Caco-2 (cell line): ENCODE measurements at regions not wholly inside any gene's neighbourhood (a gene's known extent, or its start where the extent isn't known, plus 50 kb on each side); places are given as distances from the start of the nearest gene placed in this dataset.

Source experiments
- BruUV-seq: library from RNA; stranded (reverse); fragments of 400-500 nt; replicated peaks from 2 replicates; lab custom pipeline; 2021; lab: Mats Ljungman, UMichigan
- CTCF ChIA-PET: fragments of 300-600 bp; sonication (Branson Sonifier 250); formaldehyde crosslinking; loops from one replicate; lab custom pipeline; 2022; ENCODE audit warnings: antibody characterized with exemption; lab: Charles Lee
- POLR2A ChIA-PET: fragments of 300-600 bp; sonication (Branson Sonifier 250); formaldehyde crosslinking; loops from one replicate; lab custom pipeline; 2022; ENCODE audit warnings: antibody characterized with exemption; lab: Charles Lee
- DNase-seq, 2 experiments: peaks; one replicate each; pipeline versions ENCODE4 v3.0.0 to v3.0.0-alpha.2; 2020 to 2022
- H3K27me3 ChIP-seq: replicated peaks from 2 replicates; pipeline ENCODE4 v1.6.0; 2011; ENCODE audit warnings: low read length; ENCODE audit not compliant: control insufficient read depth, insufficient read depth
- H3K36me3 ChIP-seq: 2 replicates; pipeline ENCODE4 v1.5.1; 2011; ENCODE audit warnings: low read length; ENCODE audit not compliant: control insufficient read depth, insufficient read depth
- H3K4me1 ChIP-seq: fragments of 250-450 bp; sonication (Bioruptor Pico); 2 replicates; pipeline ENCODE4 v1.5.1; 2020; ENCODE audit warnings: mild to moderate bottlenecking
- H3K4me3 ChIP-seq: 2 replicates; pipeline ENCODE4 v1.5.1; 2011; ENCODE audit warnings: low read depth, mild to moderate bottlenecking, control low read depth, low read length
- H3K9me3 ChIP-seq: fragments of 250-450 bp; sonication (Bioruptor Pico); 2 replicates; pipeline ENCODE4 v1.5.1; 2020; ENCODE audit warnings: mild to moderate bottlenecking, moderate library complexity
- H3K27ac Mint-ChIP-seq: one replicate; pipeline ENCODE4 v1.8.0; 2022; ENCODE audit warnings: mixed read lengths; ENCODE audit not compliant: unreplicated experiment
- H3K27me3 Mint-ChIP-seq: one replicate; pipeline ENCODE4 v1.8.0; 2022; ENCODE audit warnings: mixed read lengths; ENCODE audit not compliant: insufficient read depth, unreplicated experiment
- H3K36me3 Mint-ChIP-seq: one replicate; pipeline ENCODE4 v1.8.0; 2022; ENCODE audit warnings: mild to moderate bottlenecking, mixed read lengths; ENCODE audit not compliant: insufficient read depth, unreplicated experiment
- H3K4me1 Mint-ChIP-seq: one replicate; pipeline ENCODE4 v1.8.0; 2022; ENCODE audit warnings: low read depth, mixed read lengths; ENCODE audit not compliant: unreplicated experiment
- H3K4me3 Mint-ChIP-seq: one replicate; pipeline ENCODE4 v1.8.0; 2022; ENCODE audit warnings: mild to moderate bottlenecking, moderate library complexity, mixed read lengths; ENCODE audit not compliant: unreplicated experiment
- H3K9me3 Mint-ChIP-seq: one replicate; pipeline ENCODE4 v1.8.0; 2022; ENCODE audit warnings: mixed read lengths; ENCODE audit not compliant: unreplicated experiment
- intact Hi-C: fragments of 100-400 bp; cut with micrococcal nuclease; formaldehyde crosslinking; loops from one replicate; pipeline ENCODE4 v1.10.0; 2022; ENCODE audit not compliant: unreplicated experiment
- TF ChIP-seq, protein P1 (sequence below), 2 experiments: fragments of 200-600 bp in 1 of 2; IDR thresholded peaks; 1 replicate in 1 of 2; 2 replicates in 1 of 2; pipeline versions ENCODE4 v1.5.1 to v1.8.0; 2011 to 2022; ENCODE audit warnings: antibody characterized with exemption in 1 of 2, control low read depth in 1 of 2, inconsistent platforms in 1 of 2, low read depth in 1 of 2, low read length in 1 of 2, mild to moderate bottlenecking in 1 of 2, moderate library complexity in 1 of 2; ENCODE audit not compliant: insufficient read depth in 1 of 2, severe bottlenecking in 1 of 2, unreplicated experiment in 1 of 2

DNA sequence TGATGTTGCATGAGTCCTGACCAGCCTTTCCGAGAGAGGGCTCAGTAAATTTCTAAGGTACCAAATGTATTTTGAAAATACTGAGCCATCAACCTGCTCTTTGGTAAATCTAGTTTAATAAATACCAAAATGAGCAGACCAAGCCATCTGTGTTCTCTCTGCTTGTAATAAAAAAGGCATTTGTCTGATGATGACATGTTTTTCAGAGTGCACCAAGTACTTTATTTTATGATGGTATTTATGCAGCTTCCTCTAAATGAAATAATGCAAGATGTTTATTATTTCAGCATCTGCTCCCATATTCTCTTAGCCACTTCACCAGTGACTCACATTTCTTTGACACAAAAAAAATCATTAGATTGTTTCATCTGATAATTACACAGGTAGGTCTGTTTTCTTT lies 700.5 kb downstream of the TRIML1 start:
- Mint-ChIP-seq H3K27ac (no peak overlapping the region), H3K9me3 (no peaks in the 10 kb centered on the region), H3K4me1 (no peaks in the 10 kb centered on the region), H3K36me3 (no peaks in the 10 kb centered on the region), H3K27me3 (peaks cover 4% of the 10 kb centered on the region), H3K4me3 (no peak overlapping the region)
- POLR2A ChIA-PET = no interaction called here
- Histone ChIP-seq H3K4me1 (no peaks in the 10 kb centered on the region), H3K27me3 (no peaks in the 10 kb centered on the region), H3K36me3 (no peaks in the 10 kb centered on the region), H3K9me3 (no peaks in the 10 kb centered on the region), H3K4me3 (no peak overlapping the region)
- CTCF ChIA-PET = no interaction called here
- DNase-seq = no peak
- no TSS peak for BruUV-seq
- TF ChIP-seq, protein P1, sequence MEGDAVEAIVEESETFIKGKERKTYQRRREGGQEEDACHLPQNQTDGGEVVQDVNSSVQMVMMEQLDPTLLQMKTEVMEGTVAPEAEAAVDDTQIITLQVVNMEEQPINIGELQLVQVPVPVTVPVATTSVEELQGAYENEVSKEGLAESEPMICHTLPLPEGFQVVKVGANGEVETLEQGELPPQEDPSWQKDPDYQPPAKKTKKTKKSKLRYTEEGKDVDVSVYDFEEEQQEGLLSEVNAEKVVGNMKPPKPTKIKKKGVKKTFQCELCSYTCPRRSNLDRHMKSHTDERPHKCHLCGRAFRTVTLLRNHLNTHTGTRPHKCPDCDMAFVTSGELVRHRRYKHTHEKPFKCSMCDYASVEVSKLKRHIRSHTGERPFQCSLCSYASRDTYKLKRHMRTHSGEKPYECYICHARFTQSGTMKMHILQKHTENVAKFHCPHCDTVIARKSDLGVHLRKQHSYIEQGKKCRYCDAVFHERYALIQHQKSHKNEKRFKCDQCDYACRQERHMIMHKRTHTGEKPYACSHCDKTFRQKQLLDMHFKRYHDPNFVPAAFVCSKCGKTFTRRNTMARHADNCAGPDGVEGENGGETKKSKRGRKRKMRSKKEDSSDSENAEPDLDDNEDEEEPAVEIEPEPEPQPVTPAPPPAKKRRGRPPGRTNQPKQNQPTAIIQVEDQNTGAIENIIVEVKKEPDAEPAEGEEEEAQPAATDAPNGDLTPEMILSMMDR (IDR thresholded peaks at IDR 0.05; ENCODE audit: insufficient read depth in 1 of 2, low read depth in 1 of 2, low read length in 1 of 2, severe bottlenecking in 1 of 2, unreplicated experiment in 1 of 2) = no peak
- intact Hi-C loops = no loop called here

DNA sequence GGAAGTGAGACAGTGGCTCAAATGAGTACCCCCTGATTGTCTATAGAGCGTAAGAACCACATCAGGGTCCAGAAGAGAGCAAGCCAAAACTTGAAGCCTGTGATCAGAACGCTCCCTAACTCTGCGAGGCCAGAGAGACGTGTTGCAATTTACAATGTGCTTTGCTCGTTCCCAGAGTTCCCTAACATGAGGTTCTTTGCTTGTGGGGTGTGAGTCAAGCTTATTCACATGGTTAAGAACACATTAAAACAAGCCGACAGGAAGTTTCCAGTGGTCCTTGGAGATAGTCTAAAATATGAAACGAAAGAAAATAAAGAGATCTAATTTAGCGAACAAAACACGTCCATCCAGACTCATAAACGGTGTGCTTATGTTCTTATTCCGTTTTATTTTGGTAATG lies 702.3 kb downstream of the TRIML1 start:
- no peaks in the 10 kb centered on the region for H3K36me3 Mint-ChIP-seq

DNA sequence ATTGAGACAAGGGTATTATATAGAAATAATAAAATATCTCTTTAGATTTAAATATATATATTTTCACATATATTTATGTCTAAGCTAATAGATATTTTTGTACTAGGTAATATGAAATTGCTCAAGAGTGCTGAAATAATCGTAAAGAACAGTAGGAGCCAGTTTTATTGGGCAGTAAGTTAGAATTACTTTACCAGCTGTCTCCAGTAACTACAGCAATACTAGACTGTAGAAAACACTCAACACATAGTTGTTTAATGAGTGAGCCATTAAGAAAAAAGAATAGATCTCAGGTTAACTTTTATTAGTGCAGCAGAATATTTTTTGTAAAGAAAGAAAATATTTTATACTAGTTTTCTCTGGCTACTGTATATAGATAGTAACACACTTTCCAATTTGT lies 715.2 kb downstream of the TRIML1 start:
- POLR2A ChIA-PET = no interaction called here
- no peak for DNase-seq
- CTCF ChIA-PET = no interaction called here
- peaks cover 8% of the 10 kb centered on the region for H3K9me3 Mint-ChIP-seq
- no peaks in the 10 kb centered on the region for H3K4me1 Mint-ChIP-seq
- no peaks in the 10 kb centered on the region for H3K36me3 Mint-ChIP-seq
- Histone ChIP-seq H3K9me3 (no peaks in the 10 kb centered on the region; the same call in 1 of the 2 replicates), H3K4me3 (no peak overlapping the region), H3K4me1 (no peaks in the 10 kb centered on the region), H3K27me3 (no peaks in the 10 kb centered on the region), H3K36me3 (no peaks in the 10 kb centered on the region)
- no peak overlapping the region for H3K27ac Mint-ChIP-seq
- H3K4me3 Mint-ChIP-seq = no peak overlapping the region
- BruUV-seq = no TSS peak
- intact Hi-C loops = no loop called here
- TF ChIP-seq, protein P1 (IDR thresholded peaks at IDR 0.05; ENCODE audit: insufficient read depth in 1 of 2, low read depth in 1 of 2, low read length in 1 of 2, severe bottlenecking in 1 of 2, unreplicated experiment in 1 of 2) = no peak
- H3K27me3 Mint-ChIP-seq = no peaks in the 10 kb centered on the region

More for the DNA sequence above, 702.3 kb downstream of the TRIML1 start:
- Histone ChIP-seq H3K9me3 (no peaks in the 10 kb centered on the region), H3K4me1 (no peaks in the 10 kb centered on the region), H3K36me3 (no peaks in the 10 kb centered on the region), H3K4me3 (no peak overlapping the region), H3K27me3 (no peaks in the 10 kb centered on the region)
- Mint-ChIP-seq H3K4me1 (no peaks in the 10 kb centered on the region), H3K4me3 (no peak overlapping the region), H3K9me3 (no peaks in the 10 kb centered on the region), H3K27ac (no peak overlapping the region), H3K27me3 (peaks cover 4% of the 10 kb centered on the region)
- BruUV-seq = no TSS peak
- TF ChIP-seq, protein P1 (IDR thresholded peaks at IDR 0.05; ENCODE audit: insufficient read depth in 1 of 2, low read depth in 1 of 2, low read length in 1 of 2, severe bottlenecking in 1 of 2, unreplicated experiment in 1 of 2) = no peak
- intact Hi-C loops = no loop called here
- POLR2A ChIA-PET = no interaction called here
- DNase-seq = no peak
- CTCF ChIA-PET = no interaction called here
